Thyroid gland (tissue), 4 donors: ENCODE measurements at regions not wholly inside any gene's neighbourhood (a gene's known extent, or its start where the extent isn't known, plus 50 kb on each side); places are given as distances from the start of the nearest gene placed in this dataset.

Source experiments
- DNase-seq, 2 donors: peaks; one replicate each; pipeline ENCODE4 v3.0.0-alpha.2; 2019
- H3K27ac ChIP-seq, 3 donors: fragments of 200-600 bp; sonication (generic); 1 replicate in 2 of 3; 2 replicates in 1 of 3; pipeline ENCODE4 v1.5.1; 2016 to 2019; ENCODE audit warnings: mild to moderate bottlenecking in 1 of 3, moderate library complexity in 1 of 3
- H3K27me3 ChIP-seq: fragments of 200-600 bp; sonication (generic); one replicate; pipeline ENCODE4 v1.5.1; 2019
- H3K36me3 ChIP-seq, 2 donors: fragments of 200-600 bp; sonication (generic); one replicate each; pipeline ENCODE4 v1.5.1; 2016 to 2019
- H3K4me1 ChIP-seq, 2 donors: fragments of 200-600 bp; sonication (generic); one replicate each; pipeline ENCODE4 v1.5.1; 2017 to 2019
- H3K4me3 ChIP-seq, 3 donors: fragments of 200-600 bp; sonication (generic); replicated peaks in 1 of 3; 1 replicate in 2 of 3; 2 replicates in 1 of 3; pipeline ENCODE4 v1.5.1; 2016; ENCODE audit warnings: mild to moderate bottlenecking in 1 of 3
- H3K9me3 ChIP-seq: fragments of 200-600 bp; sonication (generic); one replicate; pipeline ENCODE4 v1.5.1; 2017
- CTCF ChIP-seq, 6 experiments: fragments of 200-600 bp in 3 of 6; fragments of 450-650 bp in 3 of 6; sonication (generic) in 3 of 6; IDR thresholded peaks; one replicate each; pipeline ENCODE4 v1.5.1; 2016 to 2019; ENCODE audit warnings: antibody characterized with exemption in 6 of 6, mild to moderate bottlenecking in 2 of 6, inconsistent platforms in 1 of 6, moderate library complexity in 1 of 6
- POLR2A ChIP-seq, 2 donors: fragments of 450-650 bp; IDR thresholded peaks; one replicate each; pipeline ENCODE4 v1.6.1; 2017; ENCODE audit warnings: antibody characterized with exemption in 2 of 2, mild to moderate bottlenecking in 2 of 2, moderate library complexity in 1 of 2
- WGBS, 2 donors: methylation state at CpG; one replicate each; pipeline ENCODE4 v1.1.5; 2017; 5-methylcytosine and 5-hydroxymethylcytosine counted together
- intact Hi-C: fragments of 100-400 bp; cut with DNase I; formaldehyde crosslinking; loops from one replicate; pipeline ENCODE4 v1.15.1; 2023

GRCh38 chr4:73317092-73317491 lies 58.5 kb upstream of the ANKRD17 start:
- no peak overlapping the region for H3K27ac ChIP-seq
- intact Hi-C loops: no loop called here
- no peak overlapping the region for H3K4me3 ChIP-seq
- H3K9me3 ChIP-seq: no peaks in the 10 kb centered on the region
- no peaks in the 10 kb centered on the region for H3K36me3 ChIP-seq
- H3K27me3 ChIP-seq: no peaks in the 10 kb centered on the region
- H3K4me1 ChIP-seq: no peaks in the 10 kb centered on the region
- DNase-seq: no peak
- WGBS, 2 donors: 92% methylated on average over 1 of the region's 1 CpG
- TF ChIP-seq POLR2A (IDR thresholded peaks at IDR 0.05) (no peak), CTCF (IDR thresholded peaks at IDR 0.05) (no peak)

GRCh38 chr4:73315091-73315490 lies 56.5 kb upstream of the ANKRD17 start:
- Histone ChIP-seq H3K36me3 (no peaks in the 10 kb centered on the region), H3K4me3 (no peak overlapping the region), H3K27me3 (no peaks in the 10 kb centered on the region), H3K27ac (no peak overlapping the region), H3K4me1 (no peaks in the 10 kb centered on the region), H3K9me3 (no peaks in the 10 kb centered on the region)
- TF ChIP-seq CTCF (IDR thresholded peaks at IDR 0.05) (no peak), POLR2A (IDR thresholded peaks at IDR 0.05) (no peak)
- 73 to 84% methylated on average over 2 of the region's 2 CpGs for WGBS, 2 donors
- intact Hi-C loops: no loop called here
- no peak for DNase-seq

DNA sequence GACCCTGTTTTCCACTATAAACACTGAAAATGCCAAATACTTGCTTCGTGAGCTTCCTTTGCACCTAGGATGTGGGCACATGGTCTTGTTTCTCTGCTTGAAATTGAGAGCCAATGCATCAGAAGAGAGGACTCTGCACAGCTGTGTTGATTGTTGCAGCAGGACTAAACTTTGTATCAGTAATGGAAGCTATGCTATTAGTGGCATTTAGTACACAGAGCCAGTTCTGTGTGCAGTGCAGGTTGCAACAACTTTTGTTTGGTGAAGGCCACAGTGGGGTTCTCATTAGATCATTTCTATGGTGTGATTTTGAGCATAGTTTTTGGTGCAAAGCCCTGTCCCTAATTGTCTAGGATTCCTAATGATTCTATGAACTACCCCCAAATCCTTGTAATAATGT lies 54.4 kb upstream of the ANKRD17 start:
- TF ChIP-seq CTCF (IDR thresholded peaks at IDR 0.05): no peak
- TF ChIP-seq POLR2A (IDR thresholded peaks at IDR 0.05): no peak
- no peaks in the 10 kb centered on the region for H3K27me3 ChIP-seq
- H3K4me1 ChIP-seq: no peaks in the 10 kb centered on the region
- 84 to 100% methylated on average over 1 of the region's 1 CpG for WGBS, 2 donors
- no peak for DNase-seq
- no peak overlapping the region for H3K27ac ChIP-seq
- intact Hi-C loops: no loop called here
- H3K9me3 ChIP-seq: no peaks in the 10 kb centered on the region
- no peaks in the 10 kb centered on the region for H3K36me3 ChIP-seq
- H3K4me3 ChIP-seq: no peak overlapping the region

DNA sequence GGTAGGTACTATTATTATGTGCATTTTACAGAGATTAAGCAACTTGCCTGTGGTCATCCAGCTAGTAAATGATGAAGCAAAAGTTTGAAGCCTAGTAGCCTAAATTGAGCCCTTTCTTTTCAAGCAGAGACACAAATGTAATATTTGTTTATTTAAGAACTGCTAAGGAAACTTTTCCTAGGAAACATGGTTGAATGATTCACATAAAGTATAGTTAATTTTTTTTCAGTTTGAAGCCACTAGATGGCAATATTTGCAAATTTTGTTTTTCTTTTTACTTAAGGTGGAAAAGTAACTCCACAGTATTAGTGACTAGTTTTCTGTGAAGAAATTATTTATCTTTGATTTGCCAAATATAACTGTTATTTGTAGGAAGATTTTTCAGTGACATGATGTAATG lies 52.8 kb upstream of the ANKRD17 start:
- no peak for DNase-seq
- H3K4me1 ChIP-seq: no peaks in the 10 kb centered on the region
- H3K27ac ChIP-seq: no peak overlapping the region
- TF ChIP-seq POLR2A (IDR thresholded peaks at IDR 0.05) (no peak), CTCF (IDR thresholded peaks at IDR 0.05) (peak in 2 of 6 experiments; percentile 39 to 42)
- H3K36me3 ChIP-seq: no peaks in the 10 kb centered on the region
- intact Hi-C loops: no loop called here
- H3K9me3 ChIP-seq: no peaks in the 10 kb centered on the region
- H3K4me3 ChIP-seq: no peak overlapping the region
- no peaks in the 10 kb centered on the region for H3K27me3 ChIP-seq

DNA sequence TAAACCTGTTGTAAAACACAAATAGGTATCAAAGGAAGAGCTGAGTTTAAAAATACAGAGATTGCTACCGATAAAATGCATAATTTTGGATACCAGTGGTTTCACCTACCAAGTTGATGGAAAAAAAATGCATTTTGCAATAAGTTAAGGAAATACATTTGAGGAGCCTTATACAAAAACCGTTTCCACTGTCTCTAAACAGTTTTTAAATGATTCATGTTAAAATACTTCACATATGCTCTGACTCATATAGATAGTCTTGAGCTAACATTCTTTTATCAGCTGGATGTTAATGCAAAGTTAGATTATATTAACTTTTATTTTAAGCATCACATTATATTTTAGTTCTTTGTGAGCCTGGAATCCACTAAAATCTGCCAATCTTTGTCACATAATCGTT lies 50.6 kb upstream of the ANKRD17 start:
- no peak overlapping the region for H3K27ac ChIP-seq
- no peaks in the 10 kb centered on the region for H3K36me3 ChIP-seq
- intact Hi-C loops: no loop called here
- no peaks in the 10 kb centered on the region for H3K9me3 ChIP-seq
- no peak for TF ChIP-seq POLR2A (IDR thresholded peaks at IDR 0.05)
- no peak for TF ChIP-seq CTCF (IDR thresholded peaks at IDR 0.05)
- WGBS, 2 donors: 86 to 87% methylated on average over 3 of the region's 3 CpGs
- no peak overlapping the region for H3K4me3 ChIP-seq
- no peaks in the 10 kb centered on the region for H3K27me3 ChIP-seq
- no peak for DNase-seq
- H3K4me1 ChIP-seq: no peaks in the 10 kb centered on the region
